Panc1 (cell line): ENCODE measurements at regions not wholly inside any gene's neighbourhood (a gene's known extent, or its start where the extent isn't known, plus 50 kb on each side); places are given as distances from the start of the nearest gene placed in this dataset.

Experiments used
- CTCF ChIP-seq: fragments of 450-650 bp; IDR thresholded peaks from 2 replicates; pipeline ENCODE4 v1.5.1; 2017; ENCODE audit warnings: mild to moderate bottlenecking
- REST ChIP-seq, 2 experiments: IDR thresholded peaks; 2 replicates each; pipeline ENCODE4 v1.6.1; 2011 to 2012; ENCODE audit warnings: low read depth in 2 of 2, control low read depth in 1 of 2, low read length in 1 of 2, mild to moderate bottlenecking in 1 of 2, moderate library complexity in 1 of 2; ENCODE audit not compliant: insufficient read depth in 1 of 2
- TCF7L2 ChIP-seq: IDR thresholded peaks from 2 replicates; pipeline ENCODE4 v1.6.1; 2011; ENCODE audit warnings: mild to moderate bottlenecking, low read depth, low read length, inconsistent platforms

- TF ChIP-seq CTCF (no peak), TCF7L2 (no peak), REST (IDR thresholded peaks at IDR 0.05; ENCODE audit: insufficient read depth in 1 of 2, low read depth in 2 of 2, low read length in 1 of 2) (no peak)
Observed at GRCh38 chr4:185879666-185880312, 67.8 kb upstream of the SORBS2 start.
